Smooth muscle cell (in vitro differentiated cells): ENCODE measurements at regions not wholly inside any gene's neighbourhood (a gene's known extent, or its start where the extent isn't known, plus 50 kb on each side); places are given as distances from the start of the nearest gene placed in this dataset.

Experiments
- DNase-seq: peaks from one replicate; lab custom pipeline; 2025; ENCODE audit not compliant: unreplicated experiment; lab: John Stamatoyannopoulos, UW
- H2AFZ ChIP-seq: fragments of 200-600 bp; sonication (generic); 2 replicates; pipeline ENCODE4 v1.6.0; 2016; ENCODE audit warnings: antibody characterized with exemption, low read depth, mild to moderate bottlenecking
- H3F3A ChIP-seq: fragments of 200-600 bp; sonication (generic); 2 replicates; pipeline ENCODE4 v1.6.0; 2017; ENCODE audit warnings: antibody characterized with exemption, low read depth
- H3K27ac ChIP-seq: fragments of 200-600 bp; sonication (generic); 2 replicates; pipeline ENCODE4 v1.5.1; 2016; ENCODE audit warnings: low read depth, mild to moderate bottlenecking
- H3K27me3 ChIP-seq: fragments of 200-600 bp; sonication (generic); 2 replicates; pipeline ENCODE4 v1.6.1; 2016; ENCODE audit warnings: low read depth, mild to moderate bottlenecking
- H3K36me3 ChIP-seq: fragments of 200-600 bp; sonication (generic); 2 replicates; pipeline ENCODE4 v1.5.1; 2016; ENCODE audit warnings: low read depth
- H3K4me1 ChIP-seq: fragments of 200-600 bp; sonication (generic); 2 replicates; pipeline ENCODE4 v1.5.1; 2016; ENCODE audit warnings: low read depth
- H3K4me2 ChIP-seq: fragments of 200-600 bp; sonication (generic); 2 replicates; pipeline ENCODE4 v1.6.0; 2016; ENCODE audit warnings: mild to moderate bottlenecking
- H3K4me3 ChIP-seq: fragments of 200-600 bp; sonication (generic); 2 replicates; pipeline ENCODE4 v1.5.1; 2016; ENCODE audit warnings: mild to moderate bottlenecking
- H3K79me2 ChIP-seq: fragments of 200-600 bp; sonication (generic); 2 replicates; pipeline ENCODE4 v1.6.0; 2016; ENCODE audit warnings: low read depth, mild to moderate bottlenecking
- H3K9ac ChIP-seq: fragments of 200-600 bp; sonication (generic); 2 replicates; pipeline ENCODE4 v1.6.0; 2016; ENCODE audit warnings: low read depth
- H3K9me3 ChIP-seq: fragments of 200-600 bp; sonication (generic); replicated peaks from 2 replicates; pipeline ENCODE4 v1.5.1; 2016; ENCODE audit warnings: low read depth
- H4K20me1 ChIP-seq: fragments of 200-600 bp; sonication (generic); 2 replicates; pipeline ENCODE4 v1.6.0; 2016; ENCODE audit warnings: low read depth
- CTCF ChIP-seq: fragments of 200-600 bp; sonication (generic); IDR thresholded peaks from 2 replicates; pipeline ENCODE4 v1.5.1; 2017; ENCODE audit warnings: borderline replicate concordance, mild to moderate bottlenecking, antibody characterized with exemption; ENCODE audit not compliant: insufficient read depth, poor library complexity, severe bottlenecking
- WGBS: methylation state at CpG from one replicate; pipeline ENCODE4 v1.1.7; 2016; ENCODE audit warnings: low lambda C conversion rate; 5-methylcytosine and 5-hydroxymethylcytosine counted together

- Histone ChIP-seq H3K9me3 (peaks cover 5% of the 10 kb centered on the region), H3K9ac (no peak overlapping the region), H3K79me2 (no peaks in the 10 kb centered on the region), H3K27ac (peak overlapping the region; percentile 76), H3K4me1 (peaks cover 17% of the 10 kb centered on the region), H3K4me2 (no peak overlapping the region), H3K36me3 (no peaks in the 10 kb centered on the region), H3K4me3 (no peak overlapping the region), H2AFZ (peak overlapping the region; percentile 12), H4K20me1 (no peaks in the 10 kb centered on the region), H3F3A (peaks cover 3% of the 10 kb centered on the region), H3K27me3 (no peaks in the 10 kb centered on the region)
- TF ChIP-seq CTCF, result no peak
- DNase-seq, result no peak
- WGBS, result 35% methylated on average over 2 of the region's 2 CpGs
Measured at GRCh38 chr15:39302936-39303335, 277.9 kb upstream of the THBS1 start.

GRCh38 chr15:39304201-39304841 is 276.6 kb upstream of the THBS1 start:
- H2AFZ ChIP-seq, result no peak overlapping the region
- no peak overlapping the region for H3K9ac ChIP-seq
- H4K20me1 ChIP-seq, result no peaks in the 10 kb centered on the region
- H3K27me3 ChIP-seq, result no peaks in the 10 kb centered on the region
- 53% methylated on average over 7 of the region's 7 CpGs for WGBS
- no peak for DNase-seq
- no peak for TF ChIP-seq CTCF
- H3F3A ChIP-seq, result peaks cover 3% of the 10 kb centered on the region
- H3K9me3 ChIP-seq, result peaks cover 5% of the 10 kb centered on the region
- no peaks in the 10 kb centered on the region for H3K36me3 ChIP-seq
- H3K27ac ChIP-seq, result no peak overlapping the region
- no peak overlapping the region for H3K4me2 ChIP-seq
- peaks cover 17% of the 10 kb centered on the region for H3K4me1 ChIP-seq
- H3K4me3 ChIP-seq, result no peak overlapping the region
- H3K79me2 ChIP-seq, result no peaks in the 10 kb centered on the region

GRCh38 chr15:39304931-39305728 is 275.7 kb upstream of the THBS1 start:
- Histone ChIP-seq H3K27ac (no peak overlapping the region), H3K9ac (no peak overlapping the region)

More at GRCh38 chr15:39304931-39305728, 275.7 kb upstream of the THBS1 start:
- 64% methylated on average over 4 of the region's 4 CpGs for WGBS
- no peak for DNase-seq
- no peaks in the 10 kb centered on the region for H3K36me3 ChIP-seq
- H3K4me3 ChIP-seq, result no peak overlapping the region
- no peaks in the 10 kb centered on the region for H3K27me3 ChIP-seq
- no peaks in the 10 kb centered on the region for H4K20me1 ChIP-seq
- peaks cover 3% of the 10 kb centered on the region for H3F3A ChIP-seq
- H3K4me2 ChIP-seq, result no peak overlapping the region
- no peak for TF ChIP-seq CTCF
- no peak overlapping the region for H2AFZ ChIP-seq
- H3K79me2 ChIP-seq, result no peaks in the 10 kb centered on the region
- peaks cover 14% of the 10 kb centered on the region for H3K4me1 ChIP-seq
- peaks cover 5% of the 10 kb centered on the region for H3K9me3 ChIP-seq
